K562 (cell line): ENCODE measurements at regions not wholly inside any gene's neighbourhood (a gene's known extent, or its start where the extent isn't known, plus 50 kb on each side); places are given as distances from the start of the nearest gene placed in this dataset.

ENCODE experiments used
- ATAC-seq: fragments of 200-7000 bp; cut with Tn5 transposase; 3 replicates; pipeline ENCODE4 v1.9.1; 2020; ENCODE audit warnings: moderate library complexity
- BruUV-seq: library from RNA; stranded (reverse); fragments of 400-500 nt; replicated peaks from 2 replicates; lab custom pipeline; 2021; lab: Mats Ljungman, UMichigan
- CTCF ChIA-PET: fragments of 300-600 bp; formaldehyde crosslinking; extraction: SDS; loops from one replicate; lab custom pipeline; 2021; ENCODE audit warnings: low intra/inter-chr PET ratio; lab: Yijun Ruan, JAX
- POLR2A ChIA-PET: fragments of 300-600, 350-650 bp; sonication (Branson Sonifier 250); formaldehyde crosslinking; extraction: SDS; loops from one replicate; lab custom pipeline; 2021; ENCODE audit warnings: antibody characterized with exemption, inconsistent platforms; lab: Yijun Ruan, JAX
- DNase-seq, 4 experiments: peaks; one replicate each; pipeline versions ENCODE4 v3.0.0 to v3.0.0-alpha.2; 2011 to 2018; ENCODE audit warnings: low spot score in 3 of 4, mixed read lengths in 3 of 4; ENCODE audit errors: extremely low read depth in 1 of 4
- FAIRE-seq: peaks from 2 replicates; lab custom pipeline; 2011; peaks lifted over from hg19 to GRCh38; lab: Jason Lieb, UNC
- H2AFZ ChIP-seq: 2 replicates; pipeline ENCODE4 v1.6.0; 2011; ENCODE audit warnings: low read depth, low read length, control low read depth, inconsistent platforms
- H3K27ac ChIP-seq: fragments of 200-600 bp; 3 replicates; pipeline ENCODE4 v1.8.0; 2011; ENCODE audit warnings: low read depth, mild to moderate bottlenecking, control low read depth, inconsistent platforms, low read length, moderate library complexity, mixed read lengths; ENCODE audit errors: extremely low read depth
- H3K27me3 ChIP-seq, 2 experiments: fragments of 300-600 bp in 1 of 2; 2 replicates in 1 of 2; 3 replicates in 1 of 2; pipeline versions ENCODE4 v1.6.0 to v1.8.0; 2011; ENCODE audit warnings: inconsistent platforms in 2 of 2, low read length in 2 of 2, mild to moderate bottlenecking in 1 of 2, mixed read lengths in 1 of 2, moderate library complexity in 1 of 2; ENCODE audit not compliant: control insufficient read depth in 2 of 2, insufficient read depth in 2 of 2
- H3K36me3 ChIP-seq: fragments of 300-600 bp; 3 replicates; pipeline ENCODE4 v1.8.0; 2011; ENCODE audit warnings: mild to moderate bottlenecking, low read length, inconsistent platforms; ENCODE audit not compliant: control insufficient read depth, insufficient read depth
- H3K4me1 ChIP-seq, 2 experiments: fragments of 200-600 bp in 1 of 2; replicated peaks in 1 of 2; 2 replicates in 1 of 2; 3 replicates in 1 of 2; pipeline versions ENCODE4 v1.5.1 to v1.8.0; 2011; ENCODE audit warnings: inconsistent platforms in 2 of 2, low read length in 2 of 2, mild to moderate bottlenecking in 1 of 2, mixed read lengths in 1 of 2, moderate library complexity in 1 of 2; ENCODE audit not compliant: control insufficient read depth in 2 of 2, insufficient read depth in 2 of 2
- H3K4me2 ChIP-seq: 2 replicates; pipeline ENCODE4 v1.6.1; 2011; ENCODE audit warnings: low read length, control low read depth, inconsistent platforms, mixed read lengths; ENCODE audit not compliant: insufficient read depth
- H3K4me3 ChIP-seq: fragments of 200-600 bp; sonication (generic), shearing (Covaris generic); 2 replicates; pipeline ENCODE4 v1.5.1; 2016; ENCODE audit warnings: control low read depth, inconsistent platforms
- H3K79me2 ChIP-seq: fragments of 200-600 bp; 3 replicates; pipeline ENCODE4 v1.8.0; 2011; ENCODE audit warnings: low read length, inconsistent platforms; ENCODE audit not compliant: control insufficient read depth, insufficient read depth
- H3K9ac ChIP-seq, 2 experiments: 2 replicates each; pipeline versions ENCODE4 v1.6.0 to v1.6.1; 2011; ENCODE audit warnings: low read depth in 2 of 2, low read length in 2 of 2, control low read depth in 1 of 2, inconsistent platforms in 1 of 2, mild to moderate bottlenecking in 1 of 2, mixed read lengths in 1 of 2; ENCODE audit not compliant: insufficient read depth in 1 of 2
- H3K9me1 ChIP-seq: one replicate; pipeline ENCODE4 v1.6.0; 2011; ENCODE audit warnings: inconsistent platforms, mild to moderate bottlenecking, low read length, moderate library complexity; ENCODE audit not compliant: control insufficient read depth, insufficient read depth
- H3K9me3 ChIP-seq: replicated peaks from 2 replicates; pipeline ENCODE4 v1.5.1; 2011; ENCODE audit warnings: low read depth, low read length, inconsistent platforms; ENCODE audit not compliant: control insufficient read depth, insufficient read depth
- H4K20me1 ChIP-seq: replicated peaks from 2 replicates; pipeline ENCODE4 v1.6.1; 2011; ENCODE audit warnings: low read length, inconsistent platforms, mixed read lengths; ENCODE audit not compliant: control insufficient read depth, insufficient read depth
- BDP1 ChIP-seq: IDR thresholded peaks from 3 replicates; pipeline ENCODE4 v1.6.1; 2011; ENCODE audit not compliant: insufficient read length, insufficient read depth
- CEBPB ChIP-seq: fragments of 450-650 bp; IDR thresholded peaks from 2 replicates; pipeline ENCODE4 v1.6.1; 2016; ENCODE audit warnings: missing genetic modification characterization, missing compliant biosample characterization
- ETV1 ChIP-seq: fragments of 450-650 bp; conservative IDR thresholded peaks from 2 replicates; pipeline ENCODE4 v1.6.1; 2016; ENCODE audit warnings: missing genetic modification characterization, control low read depth, low read depth, missing compliant biosample characterization
- MECOM ChIP-seq: fragments of 250-450 bp; sonication (Bioruptor Pico); IDR thresholded peaks from 2 replicates; pipeline ENCODE4 v1.8.0; 2022; ENCODE audit warnings: inconsistent platforms
- MTF1 ChIP-seq: fragments of 250-450 bp; sonication (Bioruptor Pico); IDR thresholded peaks from 2 replicates; pipeline ENCODE4 v1.9.0; 2021; ENCODE audit warnings: moderate library complexity, mild to moderate bottlenecking, inconsistent platforms, borderline replicate concordance
- NCOA6 ChIP-seq: fragments of 450-650 bp; IDR thresholded peaks from 2 replicates; pipeline ENCODE4 v1.6.1; 2017; ENCODE audit warnings: mild to moderate bottlenecking
- POLR2A ChIP-seq: fragments of 450-650 bp; conservative IDR thresholded peaks from 2 replicates; pipeline ENCODE4 v1.6.1; 2016
- SOX6 ChIP-seq: fragments of 450-650 bp; IDR thresholded peaks from 2 replicates; pipeline ENCODE4 v1.6.1; 2014; ENCODE audit warnings: mild to moderate bottlenecking
- SP1 ChIP-seq: sonication (generic); formaldehyde crosslinking; IDR thresholded peaks from 2 replicates; pipeline ENCODE4 v1.8.1; 2022; ENCODE audit warnings: mild to moderate bottlenecking, missing genetic modification reagents
- TCF7L2 ChIP-seq: fragments of 150-350 bp; IDR thresholded peaks from 2 replicates; pipeline ENCODE4 v1.6.1; 2016; ENCODE audit warnings: low read depth, mild to moderate bottlenecking, low read length, moderate library complexity
- ZBTB5 ChIP-seq: fragments of 450-650 bp; IDR thresholded peaks from 2 replicates; pipeline ENCODE4 v1.6.1; 2017; ENCODE audit warnings: antibody characterized with exemption
- ZFP30 ChIP-seq: fragments of 250-450 bp; sonication (Bioruptor Pico); IDR thresholded peaks from 2 replicates; pipeline ENCODE4 v1.8.0; 2022; ENCODE audit warnings: moderate library complexity, mild to moderate bottlenecking, inconsistent platforms, borderline replicate concordance
- ZNF121 ChIP-seq: sonication (generic); formaldehyde crosslinking; conservative IDR thresholded peaks from 2 replicates; pipeline ENCODE4 v1.8.0; 2022; ENCODE audit warnings: missing genetic modification reagents
- ZNF518B ChIP-seq: fragments of 250-450 bp; sonication (Bioruptor Pico); IDR thresholded peaks from 2 replicates; pipeline ENCODE4 v1.5.0; 2021; ENCODE audit warnings: mild to moderate bottlenecking, moderate library complexity
- WGBS: fragments of 100-300 bp; shearing (Covaris generic); methylation state at CpG from one replicate; pipeline ENCODE4 v1.1.6; 2016; ENCODE audit warnings: low coverage, mixed read lengths; ENCODE audit not compliant: insufficient coverage; ENCODE audit errors: missing lambda C conversion rate; 5-methylcytosine and 5-hydroxymethylcytosine counted together
- in situ Hi-C: fragments of 300-500 bp; cut with MboI; formaldehyde crosslinking; loops from 4 replicates; pipeline ENCODE4 v1.15.0; 2018; ENCODE audit warnings: inconsistent platforms, mixed read lengths
- intact Hi-C: fragments of 100-400 bp; cut with micrococcal nuclease; formaldehyde crosslinking; loops from 2 replicates; pipeline ENCODE4 v1.14.2; 2022

- no peak for TF ChIP-seq ZNF518B
- TF ChIP-seq ETV1 = no peak
- no peak for TF ChIP-seq ZBTB5
- no peak for TF ChIP-seq ZNF121
- no peak for TF ChIP-seq POLR2A
Measured at GRCh38 chr4:62156205-62156604, 956.1 kb downstream of the ADGRL3 start (continued).

GRCh38 chr4:62145276-62145675 is 945.1 kb downstream of the ADGRL3 start:
- H4K20me1 ChIP-seq = no peaks in the 10 kb centered on the region
- H3K4me3 ChIP-seq = no peak overlapping the region
- no peak overlapping the region for H2AFZ ChIP-seq
- H3K4me1 ChIP-seq = no peaks in the 10 kb centered on the region
- no peak for FAIRE-seq
- in situ Hi-C loops = no loop called here
- no TSS peak for BruUV-seq
- no peak overlapping the region for H3K9ac ChIP-seq
- no peak for ATAC-seq
- WGBS = 0% methylated on average over 2 of the region's 2 CpGs
- H3K9me1 ChIP-seq = no peaks in the 10 kb centered on the region
- no peaks in the 10 kb centered on the region for H3K79me2 ChIP-seq
- H3K27ac ChIP-seq = no peak overlapping the region
- H3K9me3 ChIP-seq = no peaks in the 10 kb centered on the region
- TF ChIP-seq MECOM (CRISPR knock-in tag) = no peak
- no peak for TF ChIP-seq ZFP30
- TF ChIP-seq CEBPB (tag) = no peak
- no peak for TF ChIP-seq SOX6
- TF ChIP-seq MTF1 (CRISPR knock-in tag) = no peak
- no peak for TF ChIP-seq BDP1
- no peak for TF ChIP-seq SP1
- TF ChIP-seq NCOA6 = no peak
- TF ChIP-seq TCF7L2 = no peak
- TF ChIP-seq, all 486 proteins: peak for 0
- ChIA-PET POLR2A (no interaction called here), CTCF (no interaction called here)
- no peak overlapping the region for H3K4me2 ChIP-seq
- intact Hi-C loops = no loop called here
- no peaks in the 10 kb centered on the region for H3K27me3 ChIP-seq
- no peaks in the 10 kb centered on the region for H3K36me3 ChIP-seq
- DNase-seq = no peak
